HepG2 (cell line): ENCODE measurements at regions not wholly inside any gene's neighbourhood (a gene's known extent, or its start where the extent isn't known, plus 50 kb on each side); places are given as distances from the start of the nearest gene placed in this dataset.

ENCODE experiments used
- AKAP8 ChIP-seq: sonication (generic); formaldehyde crosslinking; IDR thresholded peaks from 2 replicates; pipeline ENCODE4 v1.5.1; 2020; ENCODE audit warnings: mild to moderate bottlenecking, missing genetic modification reagents
- FOXA3 ChIP-seq: IDR thresholded peaks from 2 replicates; pipeline ENCODE4 v1.6.1; 2016; ENCODE audit warnings: missing genetic modification reagents, missing compliant biosample characterization
- HES4 ChIP-seq: sonication (generic); formaldehyde crosslinking; IDR thresholded peaks from 2 replicates; pipeline ENCODE4 v1.9.0; 2021; ENCODE audit warnings: mild to moderate bottlenecking, missing genetic modification reagents, borderline replicate concordance
- HINFP ChIP-seq: sonication (generic); formaldehyde crosslinking; IDR thresholded peaks from 2 replicates; pipeline ENCODE4 v1.4.0; 2020; ENCODE audit warnings: low read depth, mild to moderate bottlenecking, missing genetic modification reagents
- HMG20A ChIP-seq: IDR thresholded peaks from 2 replicates; pipeline ENCODE4 v1.6.1; 2016; ENCODE audit warnings: borderline replicate concordance
- HOXA5 ChIP-seq: sonication (generic); formaldehyde crosslinking; IDR thresholded peaks from 2 replicates; pipeline ENCODE4 v1.4.0; 2020; ENCODE audit warnings: missing genetic modification reagents
- MAX ChIP-seq: IDR thresholded peaks from 2 replicates; pipeline ENCODE4 v1.6.1; 2012; ENCODE audit warnings: inconsistent platforms
- RORA ChIP-seq: sonication (generic); formaldehyde crosslinking; IDR thresholded peaks from 2 replicates; pipeline ENCODE4 v1.5.0; 2020; ENCODE audit warnings: mild to moderate bottlenecking, missing genetic modification reagents, moderate library complexity
- SRF ChIP-seq: IDR thresholded peaks from 2 replicates; pipeline ENCODE4 v1.6.1; 2011; ENCODE audit warnings: mild to moderate bottlenecking, low read depth, low read length, moderate library complexity
- SRSF9 ChIP-seq: fragments of 200-400 bp; formaldehyde crosslinking; IDR thresholded peaks from 2 replicates; pipeline ENCODE4 v1.6.1; 2018; ENCODE audit warnings: borderline replicate concordance, mild to moderate bottlenecking, low read depth, low read length; ENCODE audit not compliant: insufficient read depth, poor library complexity, severe bottlenecking
- TARDBP ChIP-seq: sonication (generic); formaldehyde crosslinking; IDR thresholded peaks from 2 replicates; pipeline ENCODE4 v1.8.0; 2022; ENCODE audit warnings: mild to moderate bottlenecking, missing genetic modification reagents
- TCF12 ChIP-seq, 2 experiments: fragments of 450-650 bp in 1 of 2; sonication (generic) in 1 of 2; formaldehyde crosslinking in 1 of 2; IDR thresholded peaks; 2 replicates each; pipeline versions ENCODE4 v1.6.1 to v1.8.0; 2017 to 2022; ENCODE audit warnings: antibody characterized with exemption in 1 of 2, mild to moderate bottlenecking in 1 of 2, missing genetic modification reagents in 1 of 2, moderate library complexity in 1 of 2
- UBTF ChIP-seq: sonication (generic); formaldehyde crosslinking; IDR thresholded peaks from 2 replicates; pipeline ENCODE4 v1.4.0; 2020; ENCODE audit warnings: mild to moderate bottlenecking, missing genetic modification reagents
- ZIK1 ChIP-seq: sonication (generic); formaldehyde crosslinking; IDR thresholded peaks from 2 replicates; pipeline ENCODE4 v1.5.0; 2020; ENCODE audit warnings: mild to moderate bottlenecking, low read depth, missing genetic modification reagents, borderline replicate concordance
- ZNF253 ChIP-seq: sonication (generic); formaldehyde crosslinking; IDR thresholded peaks from 2 replicates; pipeline ENCODE4 v1.8.0; 2022; ENCODE audit warnings: mild to moderate bottlenecking, missing genetic modification reagents, borderline replicate concordance
- ZNF644 ChIP-seq: IDR thresholded peaks from 2 replicates; pipeline ENCODE4 v1.6.1; 2016; ENCODE audit warnings: low read depth
- ZNF670 ChIP-seq: sonication (generic); formaldehyde crosslinking; IDR thresholded peaks from 2 replicates; pipeline ENCODE4 v1.8.0; 2022; ENCODE audit warnings: mild to moderate bottlenecking, missing genetic modification reagents, borderline replicate concordance
- ZNF772 ChIP-seq: sonication (generic); formaldehyde crosslinking; IDR thresholded peaks from 2 replicates; pipeline ENCODE4 v1.5.0; 2020; ENCODE audit warnings: mild to moderate bottlenecking, missing genetic modification reagents
- ZSCAN5A ChIP-seq: sonication (generic); formaldehyde crosslinking; IDR thresholded peaks from 2 replicates; pipeline ENCODE4 v1.8.0; 2022; ENCODE audit warnings: mild to moderate bottlenecking, missing genetic modification reagents, borderline replicate concordance
- TF ChIP-seq, protein P1 (sequence below): sonication (generic); formaldehyde crosslinking; IDR thresholded peaks from 2 replicates; pipeline ENCODE4 v1.5.1; 2020; ENCODE audit warnings: missing genetic modification reagents, mild to moderate bottlenecking, borderline replicate concordance

- no peak for TF ChIP-seq ZIK1 (CRISPR knock-in tag)
- TF ChIP-seq HMG20A, result no peak
- TF ChIP-seq SRF, result no peak
- TF ChIP-seq FOXA3 (CRISPR knock-in tag), result peak; percentile 77
- TF ChIP-seq UBTF (CRISPR knock-in tag), result peak; percentile 30; the same call in 1 of the 2 replicates
- TF ChIP-seq ZNF644 (CRISPR knock-in tag), result peak; percentile 27; the same call in 1 of the 2 replicates
- TF ChIP-seq ZSCAN5A (CRISPR knock-in tag), result no peak
- no peak for TF ChIP-seq ZNF670
- TF ChIP-seq, protein P1, sequence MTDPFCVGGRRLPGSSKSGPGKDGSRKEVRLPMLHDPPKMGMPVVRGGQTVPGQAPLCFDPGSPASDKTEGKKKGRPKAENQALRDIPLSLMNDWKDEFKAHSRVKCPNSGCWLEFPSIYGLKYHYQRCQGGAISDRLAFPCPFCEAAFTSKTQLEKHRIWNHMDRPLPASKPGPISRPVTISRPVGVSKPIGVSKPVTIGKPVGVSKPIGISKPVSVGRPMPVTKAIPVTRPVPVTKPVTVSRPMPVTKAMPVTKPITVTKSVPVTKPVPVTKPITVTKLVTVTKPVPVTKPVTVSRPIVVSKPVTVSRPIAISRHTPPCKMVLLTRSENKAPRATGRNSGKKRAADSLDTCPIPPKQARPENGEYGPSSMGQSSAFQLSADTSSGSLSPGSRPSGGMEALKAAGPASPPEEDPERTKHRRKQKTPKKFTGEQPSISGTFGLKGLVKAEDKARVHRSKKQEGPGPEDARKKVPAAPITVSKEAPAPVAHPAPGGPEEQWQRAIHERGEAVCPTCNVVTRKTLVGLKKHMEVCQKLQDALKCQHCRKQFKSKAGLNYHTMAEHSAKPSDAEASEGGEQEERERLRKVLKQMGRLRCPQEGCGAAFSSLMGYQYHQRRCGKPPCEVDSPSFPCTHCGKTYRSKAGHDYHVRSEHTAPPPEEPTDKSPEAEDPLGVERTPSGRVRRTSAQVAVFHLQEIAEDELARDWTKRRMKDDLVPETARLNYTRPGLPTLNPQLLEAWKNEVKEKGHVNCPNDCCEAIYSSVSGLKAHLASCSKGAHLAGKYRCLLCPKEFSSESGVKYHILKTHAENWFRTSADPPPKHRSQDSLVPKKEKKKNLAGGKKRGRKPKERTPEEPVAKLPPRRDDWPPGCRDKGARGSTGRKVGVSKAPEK, result no peak
- no peak for TF ChIP-seq TCF12 (IDR thresholded peaks at IDR 0.05)
- TF ChIP-seq TCF12 (CRISPR knock-in tag; IDR thresholded peaks at IDR 0.05), result no peak
- no peak for TF ChIP-seq AKAP8 (CRISPR knock-in tag)
- no peak for TF ChIP-seq TARDBP (CRISPR knock-in tag)
- TF ChIP-seq HES4 (CRISPR knock-in tag), result no peak
- TF ChIP-seq MAX, result 0 out of 2 replicates have a peak, but pooled peaks have one; percentile 24
- no peak for TF ChIP-seq HOXA5
- TF ChIP-seq HINFP (CRISPR knock-in tag), result no peak
- TF ChIP-seq RORA (CRISPR knock-in tag), result no peak
- no peak for TF ChIP-seq ZNF253 (CRISPR knock-in tag)
- TF ChIP-seq SRSF9, result no peak
- TF ChIP-seq ZNF772 (CRISPR knock-in tag), result no peak
Measured at GRCh38 chr2:85951351-85952067, 62.7 kb upstream of the ST3GAL5 start (continued).
